ENCODE measurements at regions not wholly inside any gene's neighbourhood (a gene's known extent, or its start where the extent isn't known, plus 50 kb on each side); places are given as distances from the start of the nearest gene placed in this dataset.
"Not testable (repeated sequence)": the region's sequence is repeated elsewhere in the genome, so short reads cannot be mapped to it uniquely, and the experiment has no call there.

GRCh38 chr15:85255502-85255901, 124.9 kb upstream of the AKAP13 start:
- DNase-seq (ENCODE audit: low spot score); H3K4me3 Mint-ChIP-seq (ENCODE audit: unreplicated experiment); H3K36me3 Mint-ChIP-seq (ENCODE audit: low read depth, unreplicated experiment); H3K27ac Mint-ChIP-seq (ENCODE audit: unreplicated experiment); H3K27me3 Mint-ChIP-seq (ENCODE audit: unreplicated experiment); H3K4me1 Mint-ChIP-seq (ENCODE audit: unreplicated experiment); H3K9me3 Mint-ChIP-seq (ENCODE audit: unreplicated experiment): not testable (repeated sequence)

GRCh38 chr15:85256009-85256997, 124.1 kb upstream of the AKAP13 start:
- not testable (repeated sequence) for H3K27ac Mint-ChIP-seq (ENCODE audit: unreplicated experiment); H3K36me3 Mint-ChIP-seq (ENCODE audit: low read depth, unreplicated experiment); H3K9me3 Mint-ChIP-seq (ENCODE audit: unreplicated experiment)

GRCh38 chr15:85258062-85258445, 122.3 kb upstream of the AKAP13 start:
- not testable (repeated sequence) for H3K4me3 Mint-ChIP-seq (ENCODE audit: unreplicated experiment); DNase-seq (ENCODE audit: low spot score); H3K4me1 Mint-ChIP-seq (ENCODE audit: unreplicated experiment); H3K27me3 Mint-ChIP-seq (ENCODE audit: unreplicated experiment); H3K36me3 Mint-ChIP-seq (ENCODE audit: low read depth, unreplicated experiment); H3K9me3 Mint-ChIP-seq (ENCODE audit: unreplicated experiment); H3K27ac Mint-ChIP-seq (ENCODE audit: unreplicated experiment)

More at GRCh38 chr15:85256009-85256997, 124.1 kb upstream of the AKAP13 start:
- DNase-seq (ENCODE audit: low spot score); H3K27me3 Mint-ChIP-seq (ENCODE audit: unreplicated experiment); H3K4me1 Mint-ChIP-seq (ENCODE audit: unreplicated experiment); H3K4me3 Mint-ChIP-seq (ENCODE audit: unreplicated experiment): not testable (repeated sequence)

- not testable (repeated sequence) for H3K4me3 Mint-ChIP-seq (ENCODE audit: unreplicated experiment); H3K27me3 Mint-ChIP-seq (ENCODE audit: unreplicated experiment); H3K36me3 Mint-ChIP-seq (ENCODE audit: low read depth, unreplicated experiment); H3K4me1 Mint-ChIP-seq (ENCODE audit: unreplicated experiment); H3K9me3 Mint-ChIP-seq (ENCODE audit: unreplicated experiment); DNase-seq (ENCODE audit: low spot score); H3K27ac Mint-ChIP-seq (ENCODE audit: unreplicated experiment)
These were observed 121.7 kb upstream of the AKAP13 start for GRCh38 chr15:85258559-85259209.

GRCh38 chr15:85260526-85260925, 119.9 kb upstream of the AKAP13 start:
- H3K36me3 Mint-ChIP-seq (ENCODE audit: low read depth, unreplicated experiment); H3K9me3 Mint-ChIP-seq (ENCODE audit: unreplicated experiment); H3K27me3 Mint-ChIP-seq (ENCODE audit: unreplicated experiment); H3K4me3 Mint-ChIP-seq (ENCODE audit: unreplicated experiment); H3K27ac Mint-ChIP-seq (ENCODE audit: unreplicated experiment); DNase-seq (ENCODE audit: low spot score); H3K4me1 Mint-ChIP-seq (ENCODE audit: unreplicated experiment): not testable (repeated sequence)

GRCh38 chr15:85262461-85263055, 117.8 kb upstream of the AKAP13 start:
- not testable (repeated sequence) for H3K36me3 Mint-ChIP-seq (ENCODE audit: low read depth, unreplicated experiment); DNase-seq (ENCODE audit: low spot score); H3K4me1 Mint-ChIP-seq (ENCODE audit: unreplicated experiment); H3K27ac Mint-ChIP-seq (ENCODE audit: unreplicated experiment); H3K27me3 Mint-ChIP-seq (ENCODE audit: unreplicated experiment); H3K4me3 Mint-ChIP-seq (ENCODE audit: unreplicated experiment); H3K9me3 Mint-ChIP-seq (ENCODE audit: unreplicated experiment)

GRCh38 chr15:85263842-85264440, 116.5 kb upstream of the AKAP13 start:
- H3K4me3 Mint-ChIP-seq (ENCODE audit: unreplicated experiment); H3K27me3 Mint-ChIP-seq (ENCODE audit: unreplicated experiment); H3K9me3 Mint-ChIP-seq (ENCODE audit: unreplicated experiment); DNase-seq (ENCODE audit: low spot score); H3K4me1 Mint-ChIP-seq (ENCODE audit: unreplicated experiment); H3K27ac Mint-ChIP-seq (ENCODE audit: unreplicated experiment); H3K36me3 Mint-ChIP-seq (ENCODE audit: low read depth, unreplicated experiment): not testable (repeated sequence)

- H3K9me3 Mint-ChIP-seq (ENCODE audit: unreplicated experiment); H3K27me3 Mint-ChIP-seq (ENCODE audit: unreplicated experiment); H3K4me3 Mint-ChIP-seq (ENCODE audit: unreplicated experiment); H3K36me3 Mint-ChIP-seq (ENCODE audit: low read depth, unreplicated experiment); DNase-seq (ENCODE audit: low spot score); H3K27ac Mint-ChIP-seq (ENCODE audit: unreplicated experiment); H3K4me1 Mint-ChIP-seq (ENCODE audit: unreplicated experiment): not testable (repeated sequence)
These were observed 115.7 kb upstream of the AKAP13 start for GRCh38 chr15:85264614-85265190.

- H3K36me3 Mint-ChIP-seq (ENCODE audit: low read depth, unreplicated experiment); DNase-seq (ENCODE audit: low spot score); H3K27me3 Mint-ChIP-seq (ENCODE audit: unreplicated experiment); H3K9me3 Mint-ChIP-seq (ENCODE audit: unreplicated experiment); H3K4me3 Mint-ChIP-seq (ENCODE audit: unreplicated experiment); H3K4me1 Mint-ChIP-seq (ENCODE audit: unreplicated experiment); H3K27ac Mint-ChIP-seq (ENCODE audit: unreplicated experiment): not testable (repeated sequence)
These were observed 113.1 kb upstream of the AKAP13 start for GRCh38 chr15:85267158-85267857.

Data from endothelial cell (in vitro differentiated cells).